HG03457 (cell line): ENCODE measurements at regions not wholly inside any gene's neighbourhood (a gene's known extent, or its start where the extent isn't known, plus 50 kb on each side); places are given as distances from the start of the nearest gene placed in this dataset.

ENCODE experiments used
- ATAC-seq: cut with Tn5 transposase; IDR thresholded peaks from one replicate; pipeline ENCODE4 v1.9.1; 2021; ENCODE audit warnings: moderate number of reproducible peaks; ENCODE audit not compliant: unreplicated experiment

- ATAC-seq: no peak
These were observed 220.9 kb upstream of the PKDCC start for GRCh38 chr2:41826921-41827320.

- ATAC-seq: no peak
These were observed 220.4 kb upstream of the PKDCC start for GRCh38 chr2:41827354-41827971.

DNA sequence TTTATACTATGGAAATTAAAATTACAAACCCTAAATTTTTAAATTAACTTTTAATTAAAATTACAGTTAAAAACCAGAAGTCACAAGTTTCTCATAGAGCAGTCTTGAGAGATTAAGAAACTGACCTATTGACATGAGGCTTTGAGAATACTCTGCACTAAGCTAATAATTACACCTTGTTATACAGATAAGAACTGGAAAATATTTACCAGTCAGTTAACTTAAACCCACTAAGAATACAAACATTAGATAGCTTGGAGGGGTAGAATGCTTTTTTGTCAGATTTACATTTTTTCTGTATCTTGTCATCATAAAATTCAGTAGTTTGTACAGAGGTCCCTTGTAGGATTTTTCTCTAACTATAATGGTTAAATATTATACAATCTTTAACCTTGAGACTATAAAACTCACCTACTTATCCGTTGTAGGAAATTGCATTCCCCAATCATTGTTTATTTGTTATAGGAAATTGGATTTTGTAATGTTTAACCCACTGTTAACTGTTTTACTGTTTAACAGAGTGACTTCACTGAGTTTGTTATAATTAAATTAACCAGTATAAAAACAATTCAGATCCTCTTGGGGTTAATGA, 219.7 kb upstream of the PKDCC start:
- no peak for ATAC-seq

DNA sequence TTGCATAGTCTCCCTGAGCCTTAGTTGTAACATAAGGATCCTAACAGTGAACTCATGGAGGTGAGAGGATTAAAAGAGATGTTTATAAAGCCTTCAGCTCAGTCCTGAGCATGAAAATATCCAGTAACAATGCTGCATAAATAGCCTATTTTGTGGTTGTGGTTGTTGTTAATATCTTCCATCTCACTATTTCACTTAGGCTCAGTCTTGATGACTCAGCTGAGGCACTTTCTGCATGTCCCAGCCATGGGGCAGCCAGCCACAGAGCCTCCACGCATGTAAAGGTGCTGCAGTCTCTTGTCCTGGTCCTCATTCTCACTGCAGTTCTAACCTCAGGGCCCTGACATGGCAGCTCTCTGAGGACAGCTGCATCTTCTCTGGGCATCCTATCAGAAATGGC, 218.8 kb upstream of the PKDCC start:
- no peak for ATAC-seq

GRCh38 chr2:41830600-41830999, 217.2 kb upstream of the PKDCC start:
- no peak for ATAC-seq

DNA sequence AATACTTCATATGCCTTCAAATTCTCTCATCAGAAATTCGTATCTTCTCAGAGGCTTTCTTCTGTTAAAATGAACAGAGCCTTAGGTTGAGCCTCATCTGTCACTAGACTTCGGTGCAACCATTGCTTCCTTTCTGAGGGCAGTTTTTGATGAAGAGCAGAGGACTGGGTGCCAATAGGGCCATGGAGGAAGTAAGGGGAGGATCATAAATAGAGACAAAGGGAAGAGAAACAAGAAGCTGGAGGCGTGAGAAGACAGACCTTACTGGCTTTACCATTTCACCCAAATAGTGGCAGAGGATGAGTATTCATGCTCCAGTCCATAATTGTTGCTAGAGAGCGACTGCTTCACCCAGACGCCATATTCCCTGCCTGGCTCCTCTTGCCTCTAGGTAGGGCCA, 215.6 kb upstream of the PKDCC start:
- no peak for ATAC-seq

DNA sequence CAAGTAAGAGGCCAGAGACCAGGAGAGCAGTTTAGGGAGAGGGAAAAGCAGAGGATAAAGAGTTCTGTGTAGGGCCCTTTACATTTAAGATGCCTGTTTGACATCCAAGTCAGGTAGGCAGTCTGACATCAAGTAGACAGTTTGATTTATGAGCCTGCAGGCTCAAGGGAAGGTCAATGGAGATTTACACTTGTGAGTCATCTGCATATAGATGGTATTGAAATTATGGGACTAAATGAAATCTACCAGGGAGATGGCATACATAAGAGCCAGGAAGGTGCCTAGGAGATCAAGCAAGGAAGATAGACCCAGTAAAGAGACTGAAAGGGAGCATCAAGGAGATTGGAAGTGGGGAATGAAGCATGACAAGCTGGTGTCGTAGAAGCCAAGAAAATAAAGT, 212.4 kb upstream of the PKDCC start:
- ATAC-seq: no peak

DNA sequence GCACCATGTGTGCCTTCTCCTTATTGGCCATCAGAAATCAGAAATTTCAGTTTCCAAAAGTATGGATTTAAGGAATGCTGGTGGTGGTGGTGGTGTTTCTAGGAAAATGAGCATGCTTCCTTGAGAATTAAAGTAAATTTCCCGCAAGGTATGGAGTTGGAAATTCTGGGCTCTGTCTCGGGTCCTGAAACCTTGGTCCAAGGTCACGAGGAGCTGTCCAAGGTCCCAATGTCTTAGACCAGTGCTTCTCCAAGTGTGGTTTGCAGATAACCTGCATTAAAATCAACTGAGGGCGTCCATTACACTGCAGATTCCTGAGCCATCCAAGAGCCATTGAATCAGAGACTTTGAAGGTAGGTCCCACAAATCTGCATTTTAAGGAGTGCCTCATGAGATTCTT, 210.9 kb upstream of the PKDCC start:
- no peak for ATAC-seq

- ATAC-seq: no peak
These were observed 210.2 kb upstream of the PKDCC start for GRCh38 chr2:41837610-41838009.

- peak; percentile 100 for ATAC-seq
These were observed 206.9 kb upstream of the PKDCC start for GRCh38 chr2:41840702-41841551.

DNA sequence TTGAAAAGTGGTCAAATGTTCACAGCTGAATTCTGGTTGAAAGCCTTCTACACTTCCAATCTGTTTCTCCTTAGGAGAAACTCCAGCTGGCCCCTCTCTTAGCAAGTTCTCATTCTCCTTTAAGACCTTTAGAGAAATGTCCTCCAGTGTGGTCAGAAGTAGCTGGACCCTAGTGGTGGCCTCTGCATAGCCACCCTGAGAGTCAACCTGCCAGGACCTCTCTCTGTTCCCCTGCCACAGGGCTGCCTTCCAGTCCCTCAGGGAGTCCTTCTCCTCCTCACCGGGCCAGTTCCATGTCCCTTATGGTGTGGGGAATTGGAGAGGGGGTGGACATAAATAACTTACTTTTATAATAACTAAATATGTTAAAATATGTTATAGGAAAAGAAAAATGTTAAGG, 200.9 kb upstream of the PKDCC start:
- no peak for ATAC-seq

GRCh38 chr2:41847744-41848441, 199.9 kb upstream of the PKDCC start:
- no peak for ATAC-seq

DNA sequence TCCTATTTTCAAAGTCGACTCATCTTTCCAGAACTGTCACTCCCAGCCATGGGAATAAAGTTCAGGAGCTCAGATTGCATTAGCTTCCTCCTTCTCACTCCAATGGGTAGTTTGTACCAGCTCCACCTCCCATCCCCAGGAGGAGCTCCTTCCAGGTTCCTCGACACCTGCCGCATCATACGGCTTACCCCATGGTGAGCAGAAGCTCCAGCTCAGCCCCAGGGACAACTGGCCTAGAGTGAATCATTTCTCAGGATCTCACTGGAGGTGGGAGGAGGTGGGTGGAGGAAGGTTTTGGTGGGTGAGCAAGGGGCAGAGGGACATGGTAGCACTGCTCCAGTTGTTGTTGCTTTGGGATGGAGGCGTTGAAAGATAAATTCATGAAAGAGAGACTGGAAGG, 196.3 kb upstream of the PKDCC start:
- ATAC-seq: no peak

DNA sequence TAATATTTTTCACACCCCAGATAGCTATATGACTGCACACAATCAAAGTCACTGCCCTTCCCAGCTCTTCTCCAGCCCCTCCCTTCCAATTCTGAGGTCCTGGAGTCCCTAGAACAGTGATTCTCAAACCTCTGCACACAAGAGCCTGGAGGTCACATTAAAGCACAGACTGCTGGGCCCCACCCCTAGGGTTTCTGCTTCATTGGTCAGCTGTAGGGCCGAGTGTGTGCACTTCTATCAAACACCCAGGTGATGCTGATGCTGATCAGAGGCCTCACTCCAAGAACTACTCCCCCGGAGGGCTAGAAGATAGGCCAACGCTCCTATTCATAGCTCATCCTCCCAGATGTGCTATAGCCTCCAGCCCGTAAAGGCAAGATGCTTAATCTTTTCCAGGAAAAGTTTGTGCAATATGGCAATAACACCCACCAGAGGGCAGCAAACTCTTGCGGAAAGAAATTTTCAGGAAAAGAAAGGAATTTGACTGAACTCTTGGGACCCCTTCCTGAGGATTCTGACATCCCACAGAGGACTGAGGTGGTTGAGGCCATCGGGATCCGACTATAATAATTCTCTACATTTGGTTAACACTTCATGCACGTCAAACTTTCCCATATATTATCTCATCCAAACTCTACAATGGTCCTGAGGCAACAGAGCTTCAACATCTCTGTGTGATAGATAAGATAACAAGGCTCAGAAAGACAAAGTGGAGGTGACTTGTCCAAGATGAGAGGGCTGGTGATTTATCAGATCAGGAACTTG, 194.2 kb upstream of the PKDCC start:
- no peak for ATAC-seq

DNA sequence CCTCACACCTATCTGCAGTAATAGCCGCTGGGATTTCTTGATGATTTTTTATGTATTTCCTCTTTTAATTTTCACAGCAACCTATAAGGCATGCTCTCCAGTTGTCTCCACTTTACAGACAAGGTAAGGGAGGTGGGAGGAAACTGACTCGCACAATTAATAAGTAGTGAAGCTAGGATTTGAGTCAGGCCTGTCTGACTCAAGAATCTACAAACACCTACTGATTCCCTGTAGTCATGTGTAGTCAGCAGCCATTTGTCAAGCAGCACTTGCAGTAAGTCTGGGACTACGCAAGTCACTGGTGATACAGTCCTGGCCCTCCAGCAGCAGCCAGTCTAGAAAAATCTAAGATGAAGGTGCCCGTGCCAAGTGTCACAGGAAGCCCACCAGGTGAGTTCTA, 193.6 kb upstream of the PKDCC start:
- no peak for ATAC-seq

- no peak for ATAC-seq
These were observed 190.9 kb upstream of the PKDCC start for GRCh38 chr2:41856946-41857345.

DNA sequence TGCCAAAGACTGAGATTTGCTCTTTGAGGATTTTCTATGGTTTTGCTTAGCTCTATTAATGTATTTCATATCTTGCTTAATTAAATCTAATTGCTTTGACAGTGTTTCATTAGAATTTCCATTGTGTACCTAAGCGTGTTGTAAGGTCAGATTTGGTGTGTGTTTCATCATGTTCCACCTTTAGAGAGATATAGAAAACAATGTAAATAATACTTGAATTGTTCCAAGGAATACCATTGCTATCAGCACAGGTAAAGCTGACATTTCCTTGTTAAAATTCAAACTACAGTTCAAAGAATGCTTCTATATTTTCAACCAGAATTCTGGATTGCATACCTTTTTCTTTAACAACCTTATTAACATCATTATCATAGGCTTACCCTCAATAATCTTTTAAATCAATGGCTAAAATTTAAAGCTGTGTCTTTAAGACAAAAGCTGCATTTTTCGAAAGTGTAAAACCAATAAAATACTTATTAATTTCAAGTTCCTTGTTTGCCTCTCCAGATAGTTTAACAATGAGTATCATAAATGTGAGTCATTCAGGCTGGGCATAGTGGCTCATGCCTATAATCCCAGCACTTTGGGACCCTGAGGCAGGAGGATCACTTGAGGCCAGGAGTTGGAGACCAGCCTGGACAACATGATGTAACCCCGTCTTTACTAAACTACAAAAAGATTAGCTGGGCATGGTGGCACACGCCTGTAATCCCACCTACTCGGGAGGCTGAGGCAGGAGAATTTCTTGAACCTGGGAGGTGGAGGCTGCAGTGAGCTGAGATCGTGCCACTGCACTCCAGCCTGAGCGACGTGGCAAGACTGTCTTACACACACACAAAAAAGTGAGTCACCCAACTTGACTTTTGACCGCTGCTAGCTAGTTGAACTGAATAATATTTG, 188.0 kb upstream of the PKDCC start:
- no peak for ATAC-seq

- no peak for ATAC-seq
These were observed 184.8 kb upstream of the PKDCC start for GRCh38 chr2:41863062-41863461.

DNA sequence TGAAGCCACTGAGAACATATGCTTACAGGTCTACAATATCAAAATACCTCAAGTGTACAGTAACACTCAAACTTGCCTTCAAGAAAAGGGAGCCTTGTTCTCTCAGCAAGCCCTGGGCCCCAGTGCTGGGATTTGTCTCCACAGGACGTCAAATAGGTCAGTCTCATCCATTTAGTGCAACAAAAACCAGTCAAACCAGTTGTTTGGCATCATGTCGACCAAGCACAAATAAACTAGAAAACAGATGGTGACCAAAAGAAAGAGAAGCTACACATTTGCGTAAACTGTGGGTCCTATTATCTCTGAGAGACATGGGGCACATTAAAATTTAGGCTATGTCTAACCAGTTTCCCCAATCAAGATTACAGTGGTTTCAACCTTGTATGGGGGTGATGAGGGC, 182.6 kb upstream of the PKDCC start:
- ATAC-seq: no peak

DNA sequence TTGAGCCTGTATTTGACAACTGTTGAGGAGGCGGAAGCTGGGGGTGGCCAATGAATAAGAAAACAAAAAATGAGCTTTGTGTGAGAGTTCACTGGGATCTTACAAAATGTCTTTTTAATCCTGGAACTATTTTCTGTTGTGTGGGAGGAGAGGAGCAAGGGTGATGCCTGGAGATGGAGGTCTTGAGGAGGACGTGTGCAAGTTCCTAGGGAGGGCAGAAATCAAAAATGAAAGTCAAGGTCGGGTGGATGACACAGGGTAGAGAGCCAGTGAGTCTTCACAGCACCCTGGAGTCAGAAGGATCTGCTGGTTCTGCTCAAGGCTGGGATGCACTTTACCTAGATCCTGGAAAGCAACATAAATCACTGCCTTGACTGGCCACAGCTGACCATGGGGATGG, 180.3 kb upstream of the PKDCC start:
- ATAC-seq: no peak
